Central memory CD8-positive, alpha-beta T cell (primary cell): ENCODE measurements at regions not wholly inside any gene's neighbourhood (a gene's known extent, or its start where the extent isn't known, plus 50 kb on each side); places are given as distances from the start of the nearest gene placed in this dataset.

Experiments used
- ATAC-seq: fragments of 150-1000 bp; cut with Tn5 transposase; replicated peaks from 2 replicates; pipeline ENCODE4 v1.10.0; 2022; ENCODE audit warnings: mild to moderate bottlenecking, moderate FRiP score, moderate number of reproducible peaks; ENCODE audit not compliant: poor library complexity, severe bottlenecking; ENCODE audit errors: extremely low read depth
- DNase-seq, 2 donors: peaks; one replicate each; pipeline ENCODE4 v3.0.0; 2021; ENCODE audit warnings: low spot score in 2 of 2
- H3K27ac Mint-ChIP-seq: one replicate; pipeline ENCODE4 v1.8.0; 2022; ENCODE audit warnings: low read depth, mild to moderate bottlenecking, moderate library complexity, mixed read lengths
- H3K27me3 Mint-ChIP-seq: one replicate; pipeline ENCODE4 v1.8.0; 2022; ENCODE audit warnings: mixed read lengths
- H3K36me3 Mint-ChIP-seq: one replicate; pipeline ENCODE4 v1.8.0; 2022; ENCODE audit warnings: mild to moderate bottlenecking, moderate library complexity, mixed read lengths; ENCODE audit not compliant: insufficient read depth
- H3K4me1 Mint-ChIP-seq: one replicate; pipeline ENCODE4 v1.8.0; 2022; ENCODE audit warnings: mixed read lengths
- H3K4me3 Mint-ChIP-seq: one replicate; pipeline ENCODE4 v1.8.0; 2022; ENCODE audit warnings: mild to moderate bottlenecking, moderate library complexity, mixed read lengths
- H3K9me3 Mint-ChIP-seq: one replicate; pipeline ENCODE4 v1.8.0; 2022; ENCODE audit warnings: mixed read lengths

DNA sequence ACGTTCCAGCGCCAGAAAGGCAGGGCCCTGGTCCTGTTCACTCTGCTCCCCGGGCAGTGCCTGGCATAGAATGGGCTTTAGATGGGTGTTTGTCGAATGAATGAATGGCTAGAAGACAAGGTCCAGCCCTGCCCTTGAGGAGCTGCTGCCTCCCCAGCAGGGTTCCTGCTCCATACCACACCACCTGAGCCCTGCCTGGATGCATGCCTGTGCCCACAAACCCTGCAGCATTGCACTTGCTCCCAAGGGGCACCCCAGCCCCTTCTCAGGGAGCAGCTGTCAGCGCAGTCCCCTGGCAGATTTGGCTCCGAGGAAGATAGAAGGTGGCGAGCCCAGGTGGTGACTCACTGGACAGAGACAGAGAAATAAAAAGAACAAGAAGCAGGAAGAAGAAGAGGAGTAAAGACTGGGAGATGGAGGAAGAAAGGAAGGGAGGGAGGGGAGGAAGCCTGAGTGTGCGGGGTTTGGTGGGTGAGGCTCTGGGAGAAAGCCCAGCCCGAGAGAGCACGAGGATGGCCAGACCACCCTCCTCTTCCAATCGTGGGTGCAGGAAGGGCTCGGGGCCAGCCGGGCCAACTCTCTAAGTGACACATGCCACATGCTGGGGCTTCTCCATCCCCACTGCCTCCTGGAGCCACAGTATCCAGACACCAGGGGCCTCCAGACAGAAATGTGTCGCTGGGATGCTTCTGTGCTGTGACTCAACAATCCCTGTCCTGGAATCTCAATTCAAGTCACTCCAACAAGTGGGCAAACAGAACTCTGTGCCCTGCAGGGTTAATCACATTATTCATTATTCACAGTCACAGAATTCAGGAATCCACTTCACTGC lies 1474.3 kb downstream of the BRD1 start:
- Mint-ChIP-seq H3K9me3 (no peaks in the 10 kb centered on the region), H3K27me3 (peaks cover 15% of the 10 kb centered on the region)
- DNase-seq, result no peak

DNA sequence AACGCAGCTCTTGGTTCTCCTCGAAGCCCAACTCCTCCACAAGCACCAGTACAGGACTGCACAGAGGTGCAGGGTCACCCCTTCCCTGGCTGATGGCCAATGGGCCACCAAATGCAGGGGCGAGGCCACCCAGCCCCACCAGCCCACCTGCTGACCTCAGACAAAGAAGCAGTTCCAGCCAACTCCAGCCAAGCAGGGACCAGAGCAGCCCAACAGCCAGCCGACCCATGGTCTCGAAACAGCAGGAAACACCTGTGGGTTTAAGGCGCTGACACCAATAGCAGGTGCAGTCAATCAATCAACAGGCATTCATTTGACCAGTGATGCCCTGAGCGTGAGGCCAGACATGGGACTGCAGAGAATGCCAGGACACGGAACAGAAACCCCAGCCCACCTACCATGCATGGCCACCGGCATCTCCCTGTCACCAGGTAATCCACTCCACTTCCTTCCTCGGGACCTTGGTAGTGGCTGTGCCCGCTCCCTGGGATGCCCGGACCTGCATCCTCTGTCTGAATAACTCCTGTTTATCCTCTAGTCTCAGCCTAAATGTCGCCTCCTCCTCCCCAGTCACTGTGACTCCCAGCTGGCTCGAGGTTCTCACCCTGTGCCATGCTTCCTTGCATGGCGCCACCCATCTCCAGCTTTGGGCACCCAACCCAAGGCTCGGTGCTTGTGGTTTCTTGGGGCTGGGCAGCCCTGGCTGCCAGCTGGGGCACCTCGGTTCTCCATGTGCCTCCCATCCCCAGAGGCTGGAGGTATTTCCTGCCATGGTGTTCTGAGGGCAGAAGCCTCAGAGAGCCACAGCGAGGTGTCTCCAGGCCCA lies 1475.4 kb downstream of the BRD1 start:
- DNase-seq (no peak), ATAC-seq (no peak)
- no peaks in the 10 kb centered on the region for H3K36me3 Mint-ChIP-seq
- H3K4me3 Mint-ChIP-seq, result no peak overlapping the region
- H3K27ac Mint-ChIP-seq, result no peak overlapping the region
- peaks cover 15% of the 10 kb centered on the region for H3K27me3 Mint-ChIP-seq
- no peaks in the 10 kb centered on the region for H3K4me1 Mint-ChIP-seq
- H3K9me3 Mint-ChIP-seq, result no peaks in the 10 kb centered on the region

More for the DNA sequence above, 1474.3 kb downstream of the BRD1 start:
- Mint-ChIP-seq H3K27ac (no peak overlapping the region), H3K4me3 (no peak overlapping the region), H3K36me3 (no peaks in the 10 kb centered on the region), H3K4me1 (no peaks in the 10 kb centered on the region)
- ATAC-seq, result no peak

DNA sequence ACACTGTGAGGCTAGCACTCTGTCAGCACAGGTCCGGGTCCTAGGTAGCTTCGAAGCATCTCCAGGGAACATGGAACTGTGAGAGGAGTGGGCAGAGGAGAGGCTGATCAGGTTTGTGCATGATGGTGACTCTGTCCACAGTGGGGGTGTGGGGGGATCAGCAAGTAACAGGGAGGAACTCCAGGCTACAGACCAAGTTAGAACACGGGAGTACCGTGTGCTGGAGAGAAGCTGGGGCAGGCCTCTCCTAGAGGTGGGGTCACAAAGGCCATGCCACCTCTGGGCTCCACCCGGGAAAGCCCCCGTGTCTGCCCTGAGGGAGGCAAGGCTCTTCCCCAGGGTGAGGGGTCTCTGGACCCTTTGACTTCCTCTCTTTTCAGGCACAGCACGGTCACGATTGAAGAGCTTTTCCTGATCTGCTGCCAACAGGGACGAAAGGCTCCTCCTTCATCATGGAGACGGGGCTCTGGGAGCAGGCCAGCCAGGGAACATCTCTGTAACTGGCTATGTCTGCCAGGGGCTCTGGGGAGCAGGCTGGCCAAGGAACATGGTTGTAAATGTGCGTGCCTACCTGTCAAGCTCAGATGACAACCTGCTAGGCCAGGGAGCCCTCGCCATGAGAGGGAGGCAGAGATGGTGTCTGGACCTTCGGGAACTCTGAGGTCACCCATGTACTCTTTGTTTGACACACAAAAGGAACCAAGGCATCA lies 1476.1 kb downstream of the BRD1 start:
- Mint-ChIP-seq H3K27ac (no peak overlapping the region), H3K4me1 (no peaks in the 10 kb centered on the region), H3K36me3 (no peaks in the 10 kb centered on the region), H3K27me3 (peaks cover 9% of the 10 kb centered on the region), H3K9me3 (no peaks in the 10 kb centered on the region), H3K4me3 (no peak overlapping the region)
- DNase-seq (no peak), ATAC-seq (no peak)

DNA sequence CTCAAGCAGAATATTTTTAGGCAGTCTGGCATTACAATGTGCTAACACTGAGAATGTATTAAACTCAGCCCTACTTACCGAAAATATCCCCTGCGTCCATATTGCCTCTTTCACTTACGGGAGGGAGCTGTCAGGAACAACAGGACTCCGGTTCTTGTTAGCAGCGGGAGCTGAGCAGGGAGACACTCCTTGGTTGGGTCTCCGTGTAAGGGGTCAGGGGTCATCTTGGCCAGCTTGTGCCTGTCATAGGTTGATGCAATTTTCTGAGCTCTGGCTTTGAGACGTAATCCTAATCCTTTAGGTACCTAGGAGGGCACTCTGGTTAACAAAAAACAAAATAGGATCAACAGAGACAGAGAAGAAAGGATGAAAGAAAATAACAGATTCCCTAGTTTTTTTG lies 1477.2 kb downstream of the BRD1 start:
- H3K36me3 Mint-ChIP-seq, result no peaks in the 10 kb centered on the region
- H3K9me3 Mint-ChIP-seq, result no peaks in the 10 kb centered on the region
- DNase-seq (no peak), ATAC-seq (no peak)
- no peaks in the 10 kb centered on the region for H3K27me3 Mint-ChIP-seq
- no peak overlapping the region for H3K4me3 Mint-ChIP-seq
- no peak overlapping the region for H3K27ac Mint-ChIP-seq
- H3K4me1 Mint-ChIP-seq, result no peaks in the 10 kb centered on the region

DNA sequence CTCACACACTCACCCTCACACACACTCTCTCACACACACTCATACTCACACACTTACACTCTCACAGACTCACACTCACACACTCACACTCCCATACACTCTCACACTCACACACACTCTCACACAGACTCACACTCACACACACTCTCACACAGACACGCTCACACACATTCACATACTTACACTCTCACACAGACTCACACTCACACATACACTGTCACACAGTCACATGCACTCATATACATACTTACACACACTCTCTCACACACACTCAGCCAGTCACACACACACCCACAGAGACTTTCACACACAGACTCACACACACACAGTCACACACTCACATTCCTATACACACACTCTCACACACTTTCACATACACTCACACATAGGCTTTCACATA lies 1478.8 kb downstream of the BRD1 start:
- ATAC-seq (no peak), DNase-seq (no peak)
- Mint-ChIP-seq H3K36me3 (no peaks in the 10 kb centered on the region), H3K4me3 (no peak overlapping the region), H3K27ac (no peak overlapping the region), H3K4me1 (no peaks in the 10 kb centered on the region), H3K27me3 (no peaks in the 10 kb centered on the region), H3K9me3 (no peaks in the 10 kb centered on the region)

DNA sequence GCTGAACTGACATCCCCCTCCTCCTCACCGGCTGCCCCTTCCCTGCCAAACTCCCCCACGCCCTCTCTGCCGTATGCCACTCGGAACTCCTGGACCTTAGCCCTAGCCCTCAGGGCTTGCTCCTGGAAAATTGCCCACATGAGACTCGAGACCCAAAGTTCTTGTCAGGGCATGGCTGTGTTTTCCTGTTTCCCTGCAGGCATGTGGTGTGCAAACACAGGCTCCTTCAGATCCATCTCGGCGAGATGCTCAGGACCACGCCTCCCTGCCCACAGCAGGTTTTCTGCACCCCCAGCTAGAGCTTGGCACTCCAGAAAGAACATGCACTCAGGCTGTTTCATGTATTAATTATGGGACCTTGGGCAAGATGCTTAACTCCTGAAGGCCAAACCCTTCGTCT lies 1480.4 kb downstream of the BRD1 start:
- Mint-ChIP-seq H3K36me3 (no peaks in the 10 kb centered on the region), H3K27me3 (no peaks in the 10 kb centered on the region), H3K4me1 (no peaks in the 10 kb centered on the region), H3K27ac (no peak overlapping the region), H3K9me3 (no peaks in the 10 kb centered on the region), H3K4me3 (no peak overlapping the region)
- DNase-seq, result no peak
- no peak for ATAC-seq

DNA sequence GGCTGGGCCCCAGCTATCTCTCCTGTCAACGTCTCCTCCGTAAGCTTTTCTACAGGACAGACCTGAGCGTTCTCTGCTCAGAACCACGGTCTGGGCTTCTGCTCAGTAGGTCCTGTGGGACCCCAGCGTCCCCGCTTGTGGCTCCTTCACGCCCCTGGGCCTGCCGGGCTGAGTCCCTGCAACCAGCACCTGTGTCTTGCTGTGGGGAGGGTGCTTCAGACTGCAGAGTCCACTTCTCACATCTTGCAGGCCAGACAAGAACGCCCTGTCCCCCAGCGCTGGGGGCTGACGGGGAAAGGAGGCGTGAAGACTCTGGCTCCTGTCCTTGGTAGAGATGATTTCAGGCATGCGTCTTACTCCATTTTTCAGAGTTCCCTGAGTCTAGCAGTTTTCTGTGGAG lies 1480.8 kb downstream of the BRD1 start:
- Mint-ChIP-seq H3K27ac (no peak overlapping the region), H3K36me3 (no peaks in the 10 kb centered on the region), H3K4me1 (no peaks in the 10 kb centered on the region), H3K4me3 (no peak overlapping the region), H3K9me3 (no peaks in the 10 kb centered on the region), H3K27me3 (peaks cover 1% of the 10 kb centered on the region)
- ATAC-seq, result no peak
- no peak for DNase-seq

DNA sequence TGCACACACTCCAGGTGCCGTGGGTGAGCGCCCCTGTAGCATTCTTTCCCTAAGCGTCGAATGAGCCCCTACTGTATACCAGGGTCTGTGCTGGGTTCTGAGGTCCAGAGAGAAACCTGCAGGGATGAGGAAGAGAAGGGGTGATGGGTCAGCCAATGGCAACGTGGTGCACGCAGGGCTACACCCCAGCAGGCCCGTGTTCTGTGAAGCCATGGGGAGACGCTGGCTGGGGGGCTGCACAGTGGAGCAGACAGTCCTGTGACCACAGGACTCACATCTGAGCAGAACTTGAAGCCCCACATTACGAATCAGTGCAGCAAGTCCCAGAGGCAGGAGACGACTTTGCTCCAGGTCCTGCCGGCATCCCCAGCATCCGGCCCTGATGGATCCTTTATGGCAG lies 1481.4 kb downstream of the BRD1 start:
- H3K36me3 Mint-ChIP-seq, result no peaks in the 10 kb centered on the region
- H3K4me1 Mint-ChIP-seq, result no peaks in the 10 kb centered on the region
- H3K27ac Mint-ChIP-seq, result no peak overlapping the region
- no peak overlapping the region for H3K4me3 Mint-ChIP-seq
- ATAC-seq (no peak), DNase-seq (no peak)
- H3K9me3 Mint-ChIP-seq, result no peaks in the 10 kb centered on the region
- H3K27me3 Mint-ChIP-seq, result peaks cover 7% of the 10 kb centered on the region

DNA sequence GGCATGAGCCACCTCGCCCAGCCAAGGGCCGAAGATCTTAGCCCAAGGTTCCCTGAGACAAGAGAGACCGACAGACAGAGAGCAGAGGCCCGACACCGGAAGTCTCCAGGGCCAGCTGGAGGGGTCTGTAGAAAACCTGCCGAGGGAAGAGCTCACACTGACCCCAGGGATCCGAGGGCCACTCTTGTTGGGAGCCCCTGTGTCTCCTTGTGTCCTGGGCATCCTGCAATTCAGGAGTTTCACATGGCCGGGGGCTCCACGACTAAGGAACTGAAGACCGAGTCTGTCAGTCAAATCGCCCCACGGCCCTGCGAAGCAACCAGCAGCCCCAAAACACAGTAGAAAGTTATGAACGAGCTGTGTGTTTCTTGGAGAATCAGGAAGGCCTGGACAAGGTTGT lies 1482.0 kb downstream of the BRD1 start:
- no peak overlapping the region for H3K27ac Mint-ChIP-seq
- no peak for ATAC-seq
- DNase-seq, result no peak
- H3K4me3 Mint-ChIP-seq, result no peak overlapping the region
- H3K4me1 Mint-ChIP-seq, result no peaks in the 10 kb centered on the region
- H3K9me3 Mint-ChIP-seq, result no peaks in the 10 kb centered on the region
- H3K36me3 Mint-ChIP-seq, result no peaks in the 10 kb centered on the region
- H3K27me3 Mint-ChIP-seq, result peaks cover 11% of the 10 kb centered on the region

DNA sequence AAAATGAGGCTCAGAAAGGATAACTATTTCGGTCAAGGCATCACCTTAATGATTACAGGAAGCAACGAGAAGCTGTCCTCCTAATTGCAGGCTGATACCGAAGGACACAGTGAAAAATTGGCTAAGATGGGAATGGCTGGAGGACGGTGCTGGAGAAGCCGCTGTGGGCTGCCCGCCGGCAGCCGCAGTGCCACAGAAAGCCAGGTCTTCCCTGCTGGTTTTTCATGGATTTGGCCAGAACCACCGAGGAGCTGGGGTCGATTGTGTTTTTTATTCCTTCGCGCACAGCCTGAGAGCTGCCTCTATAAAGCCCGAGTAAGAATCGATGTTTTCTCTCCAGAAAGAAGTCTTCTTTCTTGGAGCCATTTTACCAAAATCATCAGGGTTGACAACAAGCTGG lies 1484.2 kb downstream of the BRD1 start:
- ATAC-seq, result no peak
- Mint-ChIP-seq H3K36me3 (no peaks in the 10 kb centered on the region), H3K9me3 (no peaks in the 10 kb centered on the region), H3K27ac (no peak overlapping the region), H3K4me1 (no peaks in the 10 kb centered on the region), H3K4me3 (no peak overlapping the region), H3K27me3 (peaks cover 20% of the 10 kb centered on the region)
- DNase-seq, result no peak

DNA sequence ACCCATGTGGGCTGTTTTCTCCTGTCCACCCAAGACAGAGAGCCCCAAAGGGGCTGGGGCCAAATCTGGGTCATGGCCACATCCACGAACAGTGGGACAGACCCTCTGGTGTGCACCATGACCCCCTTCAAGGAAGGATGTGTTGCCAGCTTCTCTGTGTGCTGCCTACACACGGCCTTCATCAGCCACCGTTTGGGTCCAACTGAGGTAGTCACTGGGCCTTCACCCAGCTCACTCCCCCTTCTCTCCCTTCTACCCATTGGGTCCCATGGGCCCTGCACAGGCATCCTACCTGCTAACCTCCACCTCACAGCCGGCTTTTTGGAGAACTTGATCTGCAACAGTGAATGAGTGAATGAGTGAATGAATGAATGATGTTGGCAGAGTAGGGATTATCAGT lies 1484.9 kb downstream of the BRD1 start:
- ATAC-seq (no peak), DNase-seq (no peak)
- Mint-ChIP-seq H3K27ac (no peak overlapping the region), H3K36me3 (no peaks in the 10 kb centered on the region), H3K4me1 (no peaks in the 10 kb centered on the region), H3K9me3 (no peaks in the 10 kb centered on the region), H3K4me3 (no peak overlapping the region), H3K27me3 (peaks cover 27% of the 10 kb centered on the region)

DNA sequence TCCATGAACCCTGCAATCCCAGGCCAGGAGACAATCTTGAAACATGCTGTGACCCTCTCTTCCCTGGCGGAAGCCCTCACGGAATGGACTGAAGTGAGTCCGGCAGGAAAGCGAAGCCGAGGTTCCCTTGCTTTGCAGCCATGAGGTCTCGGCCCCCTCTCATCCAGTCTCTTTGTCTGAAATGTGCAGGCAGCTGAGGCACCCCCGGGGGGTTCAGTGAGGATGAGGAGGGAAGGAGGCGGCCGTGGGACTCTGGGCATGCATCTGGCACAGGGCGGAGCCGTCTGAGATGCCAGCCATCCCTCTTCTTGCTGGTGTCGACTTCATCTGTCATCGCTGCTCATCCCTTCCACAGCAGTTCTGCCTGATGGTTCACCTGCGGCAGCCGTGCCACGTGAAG lies 1485.7 kb downstream of the BRD1 start:
- H3K9me3 Mint-ChIP-seq, result no peaks in the 10 kb centered on the region
- H3K4me1 Mint-ChIP-seq, result no peaks in the 10 kb centered on the region
- ATAC-seq (no peak), DNase-seq (no peak)
- H3K4me3 Mint-ChIP-seq, result no peak overlapping the region
- H3K27ac Mint-ChIP-seq, result no peak overlapping the region
- no peaks in the 10 kb centered on the region for H3K36me3 Mint-ChIP-seq
- peaks cover 32% of the 10 kb centered on the region for H3K27me3 Mint-ChIP-seq
